Gastroesophageal sphincter (tissue), 4 donors: ENCODE measurements at regions not wholly inside any gene's neighbourhood (a gene's known extent, or its start where the extent isn't known, plus 50 kb on each side); places are given as distances from the start of the nearest gene placed in this dataset.

Experiments
- ATAC-seq: fragments of 150-250 bp; one replicate; pipeline ENCODE4 v1.9.1; 2016; ENCODE audit warnings: mild to moderate bottlenecking, moderate library complexity
- H3K27ac ChIP-seq, 4 donors: fragments of 200-600 bp; sonication (generic) in 3 of 4; 1 replicate in 3 of 4; 2 replicates in 1 of 4; pipeline ENCODE4 v1.5.1; 2016 to 2019
- H3K27me3 ChIP-seq: fragments of 200-600 bp; sonication (generic); one replicate; pipeline ENCODE4 v1.5.1; 2019
- H3K36me3 ChIP-seq, 2 donors: fragments of 200-600 bp; sonication (generic); one replicate each; pipeline ENCODE4 v1.5.1; 2019; ENCODE audit warnings: control low read depth in 1 of 2
- H3K4me1 ChIP-seq, 3 donors: fragments of 200-600 bp; sonication (generic); 1 replicate in 2 of 3; 2 replicates in 1 of 3; pipeline ENCODE4 v1.5.1; 2016 to 2019; ENCODE audit warnings: control low read depth in 2 of 3
- H3K4me3 ChIP-seq, 2 donors: fragments of 200-600 bp; sonication (generic); one replicate each; pipeline ENCODE4 v1.5.1; 2019; ENCODE audit warnings: mild to moderate bottlenecking in 1 of 2, moderate library complexity in 1 of 2
- H3K9me3 ChIP-seq, 3 donors: fragments of 200-600 bp; sonication (generic); one replicate each; pipeline ENCODE4 v1.5.1; 2017 to 2019; ENCODE audit warnings: control low read depth in 2 of 3
- CTCF ChIP-seq, 4 experiments: fragments of 200-600 bp in 2 of 4; fragments of 450-650 bp in 2 of 4; sonication (generic) in 1 of 4; IDR thresholded peaks; one replicate each; pipeline ENCODE4 v1.5.1; 2017 to 2019; ENCODE audit warnings: antibody characterized with exemption in 4 of 4, mild to moderate bottlenecking in 2 of 4, moderate library complexity in 2 of 4
- EP300 ChIP-seq: sonication (generic); formaldehyde crosslinking; IDR thresholded peaks from one replicate; pipeline ENCODE4 v1.6.1; 2017; ENCODE audit warnings: antibody characterized with exemption, mild to moderate bottlenecking
- POLR2A ChIP-seq, 2 donors: fragments of 450-650 bp; IDR thresholded peaks; one replicate each; pipeline ENCODE4 v1.6.1; 2017; ENCODE audit warnings: antibody characterized with exemption in 2 of 2, mild to moderate bottlenecking in 2 of 2, moderate library complexity in 1 of 2
- POLR2AphosphoS5 ChIP-seq: sonication (generic); formaldehyde crosslinking; IDR thresholded peaks from one replicate; pipeline ENCODE4 v1.6.1; 2017; ENCODE audit warnings: antibody characterized with exemption
- WGBS, 2 donors: methylation state at CpG; one replicate each; pipeline ENCODE4 v1.1.5; 2018; ENCODE audit warnings: low coverage in 1 of 2; 5-methylcytosine and 5-hydroxymethylcytosine counted together

GRCh38 chr9:87127978-87128614 is 180.8 kb upstream of the GAS1 start:
- Histone ChIP-seq H3K27me3 (no peaks in the 10 kb centered on the region), H3K9me3 (peaks cover 0 to 4% (median 0%) of the 10 kb centered on the region in 3 donors), H3K4me1 (peaks cover 0 to 10% (median 0%) of the 10 kb centered on the region in 3 donors), H3K27ac (no peak overlapping the region), H3K36me3 (no peaks in the 10 kb centered on the region), H3K4me3 (no peak overlapping the region)
- 50 to 91% methylated on average over 2 of the region's 2 CpGs for WGBS, 2 donors
- TF ChIP-seq POLR2A (IDR thresholded peaks at IDR 0.05) (no peak), POLR2AphosphoS5 (no peak), EP300 (no peak), CTCF (IDR thresholded peaks at IDR 0.05) (no peak)
- no peak for ATAC-seq

GRCh38 chr9:87128844-87129493 is 181.7 kb upstream of the GAS1 start:
- ATAC-seq = no peak

GRCh38 chr9:87135074-87135473 is 187.8 kb upstream of the GAS1 start:
- H3K9me3 ChIP-seq = peaks cover 0 to 4% (median 0%) of the 10 kb centered on the region in 3 donors
- peaks cover 0 to 6% (median 0%) of the 10 kb centered on the region in 3 donors for H3K4me1 ChIP-seq
- WGBS, 2 donors = 96 to 100% methylated on average over 2 of the region's 2 CpGs
- no peak overlapping the region for H3K4me3 ChIP-seq
- no peak overlapping the region for H3K27ac ChIP-seq
- TF ChIP-seq POLR2A (IDR thresholded peaks at IDR 0.05) (no peak), EP300 (no peak), POLR2AphosphoS5 (no peak), CTCF (IDR thresholded peaks at IDR 0.05) (no peak)
- H3K27me3 ChIP-seq = no peaks in the 10 kb centered on the region
- no peaks in the 10 kb centered on the region for H3K36me3 ChIP-seq
- ATAC-seq = no peak

More at GRCh38 chr9:87128844-87129493, 181.7 kb upstream of the GAS1 start:
- Histone ChIP-seq H3K4me1 (peaks cover 0 to under 1% (median 0%) of the 10 kb centered on the region in 3 donors), H3K27me3 (no peaks in the 10 kb centered on the region), H3K4me3 (no peak overlapping the region), H3K36me3 (no peaks in the 10 kb centered on the region), H3K9me3 (peaks cover 0 to 4% (median 0%) of the 10 kb centered on the region in 3 donors), H3K27ac (no peak overlapping the region)
- WGBS, 2 donors = 68 to 72% methylated on average over 5 of the region's 5 CpGs
- TF ChIP-seq POLR2AphosphoS5 (no peak), CTCF (IDR thresholded peaks at IDR 0.05) (no peak), POLR2A (IDR thresholded peaks at IDR 0.05) (no peak), EP300 (no peak)

- no peak overlapping the region for H3K27ac ChIP-seq
- no peaks in the 10 kb centered on the region for H3K9me3 ChIP-seq
- H3K27me3 ChIP-seq = no peaks in the 10 kb centered on the region
- TF ChIP-seq POLR2AphosphoS5 (no peak), CTCF (IDR thresholded peaks at IDR 0.05) (no peak), EP300 (no peak), POLR2A (IDR thresholded peaks at IDR 0.05) (no peak)
- 24 to 30% methylated on average over 4 of the region's 4 CpGs for WGBS, 2 donors
- no peak overlapping the region for H3K4me3 ChIP-seq
- no peaks in the 10 kb centered on the region for H3K36me3 ChIP-seq
- no peak for ATAC-seq
- H3K4me1 ChIP-seq = peaks cover 0 to 6% (median 0%) of the 10 kb centered on the region in 3 donors
These were observed 190.4 kb upstream of the GAS1 start for GRCh38 chr9:87137718-87138117.
